OCI-LY7 (cell line): ENCODE measurements at regions not wholly inside any gene's neighbourhood (a gene's known extent, or its start where the extent isn't known, plus 50 kb on each side); places are given as distances from the start of the nearest gene placed in this dataset.

Source experiments
- BruUV-seq: library from RNA; stranded (reverse); fragments of 400-500 nt; replicated peaks from 2 replicates; lab custom pipeline; 2021; lab: Mats Ljungman, UMichigan
- CTCF ChIA-PET: fragments of 300-600 bp; sonication (Branson Sonifier 250); formaldehyde crosslinking; loops from one replicate; lab custom pipeline; 2022; ENCODE audit warnings: antibody characterized with exemption; ENCODE audit not compliant: unreplicated experiment; lab: Charles Lee
- POLR2A ChIA-PET: fragments of 300-600 bp; sonication (Branson Sonifier 250); formaldehyde crosslinking; loops from one replicate; lab custom pipeline; 2022; ENCODE audit warnings: antibody characterized with exemption; lab: Charles Lee
- DNase-seq: peaks from one replicate; pipeline ENCODE4 v3.0.0-alpha.2; 2015; ENCODE audit warnings: low spot score
- H2AFZ ChIP-seq: fragments of 200-600 bp; sonication (generic), shearing (Covaris generic); 2 replicates; pipeline ENCODE4 v1.6.1; 2014; ENCODE audit warnings: mild to moderate bottlenecking, antibody characterized with exemption, low read length, moderate library complexity
- H3K27ac ChIP-seq: fragments of 200-600 bp; sonication (generic); 2 replicates; pipeline ENCODE4 v1.5.1; 2014; ENCODE audit warnings: mixed run types, low read depth, mild to moderate bottlenecking, moderate library complexity, low read length, inconsistent platforms; ENCODE audit not compliant: poor library complexity, severe bottlenecking
- H3K36me3 ChIP-seq: fragments of 200-600 bp; sonication (generic); 2 replicates; pipeline ENCODE4 v1.6.1; 2014; ENCODE audit warnings: mild to moderate bottlenecking, antibody characterized with exemption, low read length, moderate library complexity, mixed read lengths; ENCODE audit not compliant: insufficient read depth
- H3K4me1 ChIP-seq: fragments of 200-600 bp; sonication (generic); 2 replicates; pipeline ENCODE4 v1.5.1; 2014; ENCODE audit warnings: mild to moderate bottlenecking, low read length; ENCODE audit not compliant: insufficient read depth, poor library complexity, severe bottlenecking
- H3K4me2 ChIP-seq: fragments of 200-600 bp; sonication (generic); 2 replicates; pipeline ENCODE4 v1.6.1; 2014; ENCODE audit warnings: mild to moderate bottlenecking, low read length
- H3K4me3 ChIP-seq: fragments of 200-600 bp; sonication (generic); 2 replicates; pipeline ENCODE4 v1.5.1; 2014; ENCODE audit warnings: mild to moderate bottlenecking, low read depth, low read length; ENCODE audit not compliant: poor library complexity, severe bottlenecking
- H3K79me2 ChIP-seq: fragments of 200-600 bp; sonication (generic); 2 replicates; pipeline ENCODE4 v1.6.1; 2016; ENCODE audit warnings: low read depth, mild to moderate bottlenecking, low read length, moderate library complexity, mixed read lengths; ENCODE audit not compliant: insufficient read depth
- H3K9me2 ChIP-seq: fragments of 200-600 bp; sonication (generic); 2 replicates; pipeline ENCODE4 v1.6.1; 2016; ENCODE audit warnings: mild to moderate bottlenecking, low read length, mixed read lengths; ENCODE audit not compliant: insufficient read depth
- H3K9me3 ChIP-seq: fragments of 200-600 bp; sonication (generic); 2 replicates; pipeline ENCODE4 v1.6.1; 2014; ENCODE audit warnings: mild to moderate bottlenecking, mixed run types, low read length, mixed read lengths
- H4K20me1 ChIP-seq: fragments of 200-600 bp; sonication (generic); 2 replicates; pipeline ENCODE4 v1.6.1; 2014; ENCODE audit warnings: mild to moderate bottlenecking, antibody characterized with exemption, low read length, moderate library complexity, mixed read lengths; ENCODE audit not compliant: insufficient read depth
- CTCF ChIP-seq: fragments of 200-600 bp; sonication (generic); conservative IDR thresholded peaks from 2 replicates; pipeline ENCODE4 v1.5.1; 2014; ENCODE audit warnings: mild to moderate bottlenecking, antibody characterized with exemption, low read length, moderate library complexity, mixed read lengths
- EZH2phosphoT487 ChIP-seq: fragments of 200-600 bp; sonication (generic); IDR thresholded peaks from 2 replicates; pipeline ENCODE4 v1.6.1; 2018; ENCODE audit warnings: low read depth, borderline replicate concordance, mild to moderate bottlenecking, mixed run types, antibody characterized with exemption, low read length, moderate library complexity, mixed read lengths
- intact Hi-C: fragments of 100-400 bp; cut with micrococcal nuclease; formaldehyde crosslinking; loops from one replicate; pipeline ENCODE4 v1.10.0; 2022; ENCODE audit not compliant: unreplicated experiment

GRCh38 chr10:131396121-131397050, 84.9 kb upstream of the TCERG1L start:
- TF ChIP-seq CTCF, result 0 out of 2 replicates have a peak, but pooled peaks have one; percentile 17
- no peak for TF ChIP-seq EZH2phosphoT487
- Histone ChIP-seq H3K4me1 (no peaks in the 10 kb centered on the region), H3K27ac (no peak overlapping the region), H3K9me2 (no peaks in the 10 kb centered on the region), H3K4me3 (no peak overlapping the region), H3K4me2 (no peak overlapping the region), H3K36me3 (no peaks in the 10 kb centered on the region), H4K20me1 (no peaks in the 10 kb centered on the region), H3K9me3 (no peaks in the 10 kb centered on the region), H3K79me2 (no peaks in the 10 kb centered on the region), H2AFZ (no peak overlapping the region)
- POLR2A ChIA-PET, result no interaction called here
- no peak for DNase-seq
- no TSS peak for BruUV-seq
- CTCF ChIA-PET, result interaction anchor here (0.8 kb wide), 1 partner anchor 44 kb away, joined by 3 read pairs; no protein-coding TSS in a partner anchor
- intact Hi-C loops, result no loop called here

GRCh38 chr10:131398166-131398565, 86.6 kb upstream of the TCERG1L start:
- TF ChIP-seq EZH2phosphoT487 (no peak), CTCF (no peak)
- no peaks in the 10 kb centered on the region for H3K9me3 ChIP-seq
- BruUV-seq, result no TSS peak
- no peaks in the 10 kb centered on the region for H3K9me2 ChIP-seq
- POLR2A ChIA-PET, result no interaction called here
- no peak overlapping the region for H2AFZ ChIP-seq
- no peaks in the 10 kb centered on the region for H4K20me1 ChIP-seq
- no peaks in the 10 kb centered on the region for H3K36me3 ChIP-seq
- H3K4me1 ChIP-seq, result no peaks in the 10 kb centered on the region
- no peaks in the 10 kb centered on the region for H3K79me2 ChIP-seq
- DNase-seq, result no peak
- no peak overlapping the region for H3K4me2 ChIP-seq
- intact Hi-C loops, result no loop called here
- no peak overlapping the region for H3K27ac ChIP-seq
- H3K4me3 ChIP-seq, result no peak overlapping the region
- CTCF ChIA-PET, result no interaction called here

- Histone ChIP-seq H3K9me3 (no peaks in the 10 kb centered on the region), H2AFZ (no peak overlapping the region), H3K4me1 (no peaks in the 10 kb centered on the region), H3K4me2 (no peak overlapping the region), H3K36me3 (no peaks in the 10 kb centered on the region), H3K9me2 (no peaks in the 10 kb centered on the region), H3K79me2 (no peaks in the 10 kb centered on the region), H4K20me1 (no peaks in the 10 kb centered on the region), H3K27ac (no peak overlapping the region), H3K4me3 (no peak overlapping the region)
- CTCF ChIA-PET, result no interaction called here
- intact Hi-C loops, result no loop called here
- DNase-seq, result no peak
- no peak for TF ChIP-seq EZH2phosphoT487
- TF ChIP-seq CTCF, result no peak
- BruUV-seq, result no TSS peak
- POLR2A ChIA-PET, result interaction anchor here (1.0 kb wide), 1 partner anchor 9 kb away, joined by 3 read pairs; no protein-coding TSS in a partner anchor
Measured at GRCh38 chr10:131399981-131400380, 88.5 kb upstream of the TCERG1L start.
